ENCODE measurements at regions not wholly inside any gene's neighbourhood (a gene's known extent, or its start where the extent isn't known, plus 50 kb on each side); places are given as distances from the start of the nearest gene placed in this dataset.
"Not testable (repeated sequence)": the region's sequence is repeated elsewhere in the genome, so short reads cannot be mapped to it uniquely, and the experiment has no call there.

- DNase-seq: not testable (repeated sequence)
Measured at GRCh38 chr17:30578015-30578717, 101.0 kb downstream of the GOSR1 start.

All from T-helper 2 cell (primary cell).